ENCODE measurements at regions not wholly inside any gene's neighbourhood (a gene's known extent, or its start where the extent isn't known, plus 50 kb on each side); places are given as distances from the start of the nearest gene placed in this dataset.
"Not testable (repeated sequence)": the region's sequence is repeated elsewhere in the genome, so short reads cannot be mapped to it uniquely, and the experiment has no call there.

DNA sequence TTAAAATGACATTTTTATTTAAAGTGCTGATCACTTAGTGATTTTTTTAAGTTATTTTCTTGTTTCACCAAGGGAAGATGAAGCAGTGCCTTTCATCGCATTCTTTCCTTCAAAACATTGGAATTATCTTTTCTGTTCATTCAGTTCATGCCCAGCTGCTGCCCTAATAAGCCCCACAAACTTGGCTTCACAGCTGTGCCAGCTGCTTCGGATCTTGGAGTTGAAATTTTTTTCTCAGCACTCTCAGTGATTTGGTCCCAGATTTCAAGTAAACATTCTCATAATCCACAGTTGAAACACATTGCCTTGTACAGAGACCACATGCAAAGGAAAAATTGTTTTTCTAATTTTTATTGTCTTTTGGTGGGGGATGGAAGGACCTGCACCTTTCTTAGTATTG, 353.3 kb upstream of the LRP1B start:
- DNase-seq = peak; percentile 9

DNA sequence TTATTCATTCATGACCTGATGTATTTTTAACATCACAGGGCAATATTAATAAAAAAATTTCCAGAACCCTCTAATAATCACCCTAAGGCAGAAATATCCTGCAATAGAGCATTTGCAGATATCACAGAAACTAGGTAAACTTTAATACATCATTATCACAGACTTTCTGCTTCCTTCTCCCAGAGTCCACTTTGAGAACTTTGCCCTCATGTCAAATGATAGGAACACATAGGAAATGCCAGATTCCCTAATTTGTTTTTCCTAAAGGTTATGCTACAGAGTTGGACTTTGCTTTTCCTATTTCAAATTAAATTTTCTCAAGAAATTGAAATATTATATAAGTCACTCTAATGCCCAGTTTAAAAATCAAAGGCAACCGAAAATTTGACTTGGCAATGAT, 352.8 kb upstream of the LRP1B start:
- no peak for DNase-seq

DNA sequence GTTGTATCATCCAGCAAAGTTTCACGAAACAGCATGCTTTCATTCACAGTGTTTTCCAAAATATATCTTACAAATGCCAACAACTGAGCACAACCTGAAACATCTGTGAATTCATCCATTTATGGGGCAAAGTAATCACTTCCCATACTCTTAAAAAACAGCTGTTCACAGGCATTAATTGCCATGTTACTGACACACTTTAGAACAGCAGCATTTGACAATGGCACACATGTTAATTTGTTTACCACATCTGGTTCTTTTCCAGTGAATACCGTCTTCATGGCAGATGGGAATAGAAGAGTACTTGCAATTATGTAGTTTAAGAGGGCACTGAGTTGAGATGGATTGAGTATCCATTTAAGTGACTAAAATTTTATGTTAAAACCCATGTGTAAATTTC, 347.4 kb upstream of the LRP1B start:
- no peak for DNase-seq

DNA sequence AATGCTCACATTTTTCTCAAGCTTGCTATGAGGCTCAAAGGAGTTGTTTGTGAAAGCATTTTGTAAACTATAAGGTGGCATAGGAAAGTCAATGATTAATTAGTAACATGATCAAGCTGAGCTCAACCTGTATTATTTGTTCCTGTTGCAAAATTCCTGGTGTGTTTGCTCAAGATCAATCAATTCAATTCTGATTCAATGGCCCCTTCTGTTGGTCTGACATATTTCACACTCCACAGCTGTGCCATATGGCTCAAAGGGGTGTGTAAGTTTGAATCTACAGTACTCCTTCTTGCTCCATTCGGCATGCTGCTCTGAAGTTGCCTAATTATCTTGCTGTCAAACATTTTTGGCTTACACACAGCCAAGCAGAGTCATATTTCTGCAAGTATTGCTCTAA, 341.6 kb upstream of the LRP1B start:
- DNase-seq = no peak

DNA sequence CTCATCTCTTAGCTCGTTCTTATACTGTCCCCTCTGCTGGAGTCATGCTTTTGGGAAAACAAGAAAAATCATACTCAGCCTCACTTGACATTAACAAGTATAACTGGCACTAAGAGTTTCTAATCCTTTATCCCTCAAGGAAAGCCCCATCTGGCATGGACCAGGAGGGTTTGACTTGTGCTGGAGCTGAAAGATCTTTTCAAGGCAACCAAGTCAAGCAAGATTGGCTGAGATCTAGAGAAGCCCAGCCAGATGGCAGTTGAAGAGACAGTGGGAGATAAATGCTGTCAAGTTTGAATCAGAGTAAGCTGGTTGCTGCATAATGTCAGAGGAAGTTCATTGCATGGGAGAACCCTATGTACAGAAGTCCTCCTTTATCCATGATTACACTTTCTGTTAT, 336.5 kb upstream of the LRP1B start:
- no peak for DNase-seq

DNA sequence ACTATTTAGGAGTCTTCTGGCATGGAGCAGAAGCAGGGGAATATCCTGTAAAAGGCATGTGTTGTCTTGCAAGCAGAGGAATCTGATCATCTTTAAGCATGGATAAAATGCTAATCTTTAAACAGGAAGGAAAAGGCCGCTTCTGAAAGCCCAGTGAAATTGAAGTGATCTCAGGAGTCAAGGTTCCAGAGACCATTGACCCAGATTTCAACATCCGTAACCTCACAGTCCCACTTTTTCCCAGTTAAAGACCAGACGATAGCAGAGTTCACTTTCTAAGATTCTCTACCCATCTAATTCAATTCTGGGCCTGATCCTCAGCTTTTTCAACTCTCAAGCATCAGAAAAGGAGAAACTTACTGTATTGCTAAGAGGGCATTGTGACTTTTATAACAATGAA, 332.2 kb upstream of the LRP1B start:
- DNase-seq = no peak

DNA sequence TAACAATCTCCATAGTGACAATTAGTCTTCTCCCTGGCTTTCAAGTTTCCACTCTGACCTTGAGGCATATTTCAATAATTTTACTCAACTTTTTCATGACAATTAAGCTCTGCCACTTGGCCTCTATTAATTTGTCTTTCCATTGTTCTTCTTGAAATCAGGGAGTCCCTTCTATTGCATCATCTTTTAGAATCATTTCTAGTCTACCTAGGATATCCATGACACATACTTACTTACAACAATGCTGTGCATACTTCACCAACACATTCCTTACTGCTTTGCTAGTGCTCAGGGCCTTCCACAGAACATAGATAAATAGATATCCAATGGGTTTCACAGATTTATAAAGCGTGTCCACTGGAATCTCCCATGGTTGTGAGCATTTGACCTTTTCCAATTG, 331.5 kb upstream of the LRP1B start:
- no peak for DNase-seq

DNA sequence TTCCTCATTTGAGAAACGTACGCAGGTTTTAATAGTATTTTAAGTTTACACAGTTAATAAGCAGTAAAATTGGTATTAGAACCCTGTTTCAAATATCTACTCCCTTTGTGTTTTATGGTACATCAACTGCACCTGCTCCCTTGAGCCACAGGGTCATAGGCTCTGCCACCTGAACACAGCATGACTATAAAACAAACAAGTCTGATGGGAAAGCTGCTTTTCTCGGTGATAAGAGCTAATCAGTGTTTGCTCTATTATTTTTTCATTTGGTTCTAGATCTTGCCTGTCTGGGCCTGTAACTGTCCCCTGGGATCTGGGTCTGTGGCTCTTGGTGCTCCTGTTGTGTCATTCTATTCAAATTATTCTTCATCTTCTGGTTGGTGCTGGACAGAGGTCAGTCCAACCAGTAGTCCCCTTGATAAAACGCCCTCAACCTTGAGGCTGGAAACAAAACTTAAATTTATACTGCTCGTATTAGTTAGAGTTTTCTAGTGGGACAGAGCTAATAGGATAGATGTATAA, 314.8 kb upstream of the LRP1B start:
- DNase-seq = no peak

DNA sequence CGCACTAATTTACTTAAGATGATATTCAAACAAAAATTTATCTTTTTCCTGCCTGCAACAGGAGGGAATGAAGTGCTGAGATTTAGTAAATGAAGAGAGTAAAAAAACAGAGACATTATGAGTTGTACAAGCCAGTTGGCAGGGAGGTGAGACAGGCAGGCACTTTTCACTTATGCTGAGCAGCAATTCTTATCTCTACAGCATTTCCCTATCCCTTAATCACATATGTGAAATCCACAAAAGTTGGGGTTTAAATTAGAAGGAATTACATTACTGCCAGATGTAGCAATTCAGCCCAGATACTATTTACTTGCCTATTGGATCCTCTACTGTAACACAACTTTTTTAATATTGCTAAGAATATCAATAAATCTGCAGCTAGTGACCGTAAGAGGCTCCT, 314.2 kb upstream of the LRP1B start:
- DNase-seq = no peak

DNA sequence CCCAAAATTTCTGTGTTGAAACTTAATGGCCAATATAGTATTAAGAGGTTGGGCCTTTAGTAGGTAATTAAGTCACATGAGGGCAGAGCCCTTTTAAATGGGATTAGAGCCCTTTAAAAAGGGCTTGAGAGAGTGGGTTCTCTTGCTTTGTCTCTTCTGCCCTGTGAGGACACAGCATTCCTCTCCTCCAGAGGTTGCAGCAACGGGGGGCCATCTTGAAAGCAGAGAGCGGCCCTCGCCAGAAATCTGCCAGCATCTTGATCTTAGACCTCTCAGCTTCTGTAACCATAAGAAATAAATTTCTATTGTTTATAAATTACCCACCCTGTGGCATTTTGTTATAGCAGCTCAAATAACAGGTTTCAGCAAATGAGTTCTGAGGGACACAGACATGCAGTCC, 305.0 kb upstream of the LRP1B start:
- no peak for DNase-seq

DNA sequence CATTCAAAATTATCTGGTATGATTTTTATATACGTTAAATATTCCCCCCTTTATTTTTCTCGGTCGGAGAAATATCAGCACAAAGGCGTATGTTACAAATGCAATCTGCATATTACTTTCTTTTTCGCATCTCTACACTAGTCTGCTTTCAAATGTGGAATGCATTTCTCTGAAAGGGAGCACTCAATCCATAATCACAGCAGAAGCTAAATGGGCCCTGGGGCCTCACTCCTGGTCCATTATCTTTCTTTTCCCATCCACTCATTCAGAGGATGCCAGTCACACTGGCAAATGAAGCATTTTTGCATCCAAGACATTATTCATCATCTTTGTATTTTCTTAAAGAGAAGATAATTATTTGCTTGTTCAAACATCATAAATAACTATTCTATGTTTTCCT, 295.2 kb upstream of the LRP1B start:
- no peak for DNase-seq

DNA sequence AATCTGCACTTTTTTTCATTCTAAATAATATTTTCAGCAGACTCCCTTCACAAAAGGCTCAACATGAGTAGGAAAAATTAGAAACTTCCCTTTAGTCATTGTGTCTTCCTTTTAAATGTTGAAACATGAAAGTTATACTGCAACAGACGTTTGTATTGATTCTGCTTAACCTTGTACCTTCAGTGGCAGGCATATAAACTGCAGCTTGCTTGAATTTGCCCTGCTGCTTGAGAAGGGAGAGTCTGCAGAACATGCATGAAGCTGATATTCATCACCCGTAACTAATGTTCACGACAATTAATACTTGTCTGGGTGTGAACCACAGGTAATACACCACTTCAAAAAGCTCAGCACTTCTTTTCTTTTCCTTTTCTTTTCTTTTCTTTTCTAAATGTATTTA, 294.7 kb upstream of the LRP1B start:
- DNase-seq = no peak

DNA sequence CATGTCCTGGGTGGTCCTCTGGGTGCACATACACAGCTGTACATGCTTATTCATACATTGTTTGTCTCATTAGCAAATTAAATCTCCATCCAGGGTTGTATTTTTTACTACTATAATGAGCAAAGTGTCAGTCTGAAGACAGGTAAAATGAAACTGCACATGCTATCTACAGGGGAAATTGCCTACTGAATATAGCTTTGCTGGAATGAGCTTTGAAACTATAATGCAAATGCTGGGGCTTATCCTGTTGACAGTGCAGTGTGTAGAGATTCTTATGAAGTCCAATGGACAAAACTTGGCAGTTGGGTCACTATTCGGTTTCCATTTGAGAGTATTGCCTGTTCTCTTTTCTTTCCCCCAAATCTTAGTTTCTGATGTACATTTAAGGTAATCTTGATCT, 292.8 kb upstream of the LRP1B start:
- DNase-seq = no peak

DNA sequence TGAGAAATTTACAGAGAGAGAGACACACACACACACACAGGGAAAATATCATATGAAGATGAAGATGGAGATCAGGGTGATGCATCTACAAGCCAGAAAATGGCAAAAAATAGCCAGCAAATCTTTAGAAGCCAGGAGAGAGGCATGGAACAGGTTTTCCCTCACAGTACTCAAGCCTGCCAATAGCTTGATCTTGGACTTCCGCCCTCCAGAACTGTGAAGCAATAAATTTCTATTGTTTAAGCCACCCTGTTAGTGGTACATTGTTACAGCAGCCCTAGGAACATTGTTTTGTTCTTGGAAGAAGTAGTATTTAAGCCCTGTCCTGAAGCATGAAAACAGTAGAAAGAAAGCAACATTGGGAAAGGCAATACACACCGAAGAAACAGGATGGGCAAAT, 292.0 kb upstream of the LRP1B start:
- no peak for DNase-seq

DNA sequence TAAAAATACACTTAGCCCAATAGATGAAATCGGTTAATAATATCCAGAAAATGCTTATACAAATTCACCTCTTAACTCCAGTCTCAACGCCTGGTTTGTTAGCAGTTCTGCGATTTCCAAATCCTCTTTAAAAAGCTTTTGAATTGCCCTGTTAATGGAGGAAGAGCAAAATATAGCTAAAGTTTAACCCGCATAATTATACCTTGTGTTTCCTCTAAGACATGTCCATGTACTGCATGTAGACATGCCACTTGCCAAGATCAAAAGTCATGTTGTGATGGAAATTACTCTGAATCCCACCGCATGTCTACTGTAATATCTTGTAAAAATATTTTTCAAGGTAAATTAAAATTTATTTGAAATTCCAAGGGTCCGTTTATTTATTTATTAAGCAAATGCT, 291.2 kb upstream of the LRP1B start:
- no peak for DNase-seq

DNA sequence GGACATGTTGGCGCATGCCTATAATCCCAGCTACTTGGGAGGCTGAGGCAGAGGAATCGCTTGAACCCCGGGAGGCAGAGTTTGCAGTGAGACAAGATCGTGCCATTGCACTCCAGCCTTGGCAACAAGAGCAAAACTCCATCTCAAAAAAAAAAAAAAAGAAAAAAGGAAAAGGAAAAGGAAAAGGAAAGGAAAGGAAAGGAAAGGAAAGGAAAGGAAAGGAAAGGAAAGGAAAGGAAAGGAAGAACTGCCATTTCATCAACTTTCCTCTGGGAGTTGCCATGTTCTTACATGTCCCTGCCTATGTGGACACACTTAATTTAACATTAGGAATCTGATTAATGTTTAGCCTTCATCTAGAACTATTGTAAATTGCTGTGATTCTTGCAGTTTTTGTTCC, 287.9 kb upstream of the LRP1B start:
- DNase-seq = not testable (repeated sequence)

DNA sequence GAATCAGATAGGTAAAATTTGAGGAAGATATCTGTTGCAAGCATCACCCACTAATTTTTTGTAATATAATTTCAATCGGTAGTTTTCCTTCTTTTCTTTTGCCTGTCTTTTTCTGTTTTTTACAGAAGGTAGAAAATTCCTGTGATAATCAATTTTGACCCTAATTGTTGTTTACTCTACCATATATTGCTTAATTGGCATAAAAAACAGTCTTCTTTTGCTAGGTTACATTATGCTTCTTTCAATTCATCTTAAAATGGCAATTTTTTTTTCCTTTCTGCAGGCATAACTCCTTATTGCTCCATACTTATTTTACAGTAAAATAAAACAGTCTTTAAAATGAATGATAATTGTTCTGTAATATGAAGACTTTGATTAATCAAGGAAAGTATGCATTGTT, 286.2 kb upstream of the LRP1B start:
- DNase-seq = no peak

DNA sequence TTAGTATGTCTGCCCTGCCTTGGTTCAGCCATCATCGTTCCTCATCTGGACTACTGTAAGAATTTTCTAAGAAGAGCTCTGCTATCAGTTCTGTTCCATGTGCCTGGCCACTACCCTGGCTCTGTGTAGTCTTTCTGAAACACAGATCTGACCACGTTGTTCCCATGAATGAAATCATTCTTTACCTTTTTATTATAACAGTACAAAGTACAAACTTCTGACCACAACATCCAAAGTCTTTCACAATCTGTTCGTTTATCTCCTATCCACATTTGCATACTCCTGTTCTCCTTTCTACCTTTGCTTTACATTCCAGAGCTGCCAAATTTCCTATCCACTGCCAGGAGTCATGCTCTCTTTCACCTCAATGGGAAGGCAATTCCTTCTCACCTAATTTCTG, 284.6 kb upstream of the LRP1B start:
- DNase-seq = no peak

DNA sequence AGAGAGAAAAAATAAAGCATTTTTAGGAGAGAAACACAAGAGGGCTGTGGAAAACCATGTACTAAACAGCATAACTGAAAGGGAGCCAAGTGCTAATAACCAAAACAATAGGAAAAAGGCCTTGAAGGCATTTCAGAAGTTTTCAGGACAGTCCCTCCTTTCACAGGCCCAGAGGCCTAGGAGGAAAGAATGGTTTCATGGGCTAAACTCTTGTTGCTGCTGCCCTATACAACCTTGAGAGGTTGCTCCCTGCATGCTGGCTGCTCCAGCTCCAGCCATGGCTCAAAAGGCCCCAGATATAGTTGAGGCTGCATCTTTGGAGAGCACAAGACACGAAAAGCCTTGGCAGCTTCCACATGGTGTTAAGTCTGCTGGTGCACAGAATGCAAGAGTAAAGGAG, 267.4 kb upstream of the LRP1B start:
- DNase-seq = no peak

DNA sequence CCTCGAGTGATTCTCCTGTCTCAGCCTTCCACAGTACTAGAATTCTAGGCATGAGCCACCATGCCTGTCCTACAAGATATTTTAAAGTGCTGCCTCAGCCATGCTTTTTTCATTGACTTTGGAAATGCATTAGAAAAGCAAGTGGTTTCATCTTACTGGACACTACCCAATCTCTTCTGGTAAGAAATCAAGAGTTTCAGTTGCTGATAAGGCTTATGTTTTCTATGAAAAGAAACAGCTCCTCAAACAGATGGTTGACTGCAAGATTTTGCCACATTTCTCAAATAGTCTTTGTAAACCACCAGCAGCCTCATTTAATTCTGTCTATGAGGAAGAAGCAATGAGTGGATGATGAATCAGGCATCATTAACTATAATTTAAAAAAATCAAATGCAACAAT, 264.5 kb upstream of the LRP1B start:
- DNase-seq = no peak

DNA sequence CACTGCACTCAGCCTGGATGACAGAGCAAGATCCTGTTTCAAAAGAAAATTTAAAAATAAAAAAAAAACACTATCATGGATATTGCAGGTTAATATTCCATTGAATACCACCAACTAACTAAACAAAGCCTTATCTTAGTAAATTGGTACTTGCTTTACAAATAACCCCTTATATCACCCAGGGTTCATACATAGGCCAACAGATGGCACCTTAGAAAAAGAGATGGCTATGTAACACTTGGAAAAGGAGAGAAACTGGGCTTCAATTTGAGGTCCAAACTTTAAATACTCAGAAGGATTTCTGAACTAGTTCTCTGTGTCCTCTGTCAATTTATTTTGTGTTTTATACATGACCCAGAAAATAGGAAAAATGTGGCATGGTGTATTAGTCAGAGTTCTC, 249.6 kb upstream of the LRP1B start:
- no peak for DNase-seq

DNA sequence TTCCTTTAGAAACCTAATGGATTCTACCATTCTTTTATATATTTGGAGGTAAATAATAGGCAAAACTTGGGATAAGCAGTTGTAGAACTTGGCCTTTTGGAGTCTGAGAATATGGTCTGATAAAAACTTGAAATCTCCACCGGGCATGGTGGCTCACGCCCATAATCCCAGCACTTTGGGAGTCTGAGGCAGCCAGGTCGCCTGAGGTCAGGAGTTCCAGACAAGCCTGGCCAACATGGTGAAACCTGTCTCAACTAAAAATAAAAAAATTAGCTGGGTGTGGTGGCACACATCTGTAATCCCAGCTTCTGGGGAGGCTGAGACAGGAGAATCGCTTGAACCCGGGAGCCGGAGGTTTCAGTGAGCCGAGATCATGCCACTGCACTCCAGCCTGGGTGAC, 231.3 kb upstream of the LRP1B start:
- DNase-seq = not testable (repeated sequence)

DNA sequence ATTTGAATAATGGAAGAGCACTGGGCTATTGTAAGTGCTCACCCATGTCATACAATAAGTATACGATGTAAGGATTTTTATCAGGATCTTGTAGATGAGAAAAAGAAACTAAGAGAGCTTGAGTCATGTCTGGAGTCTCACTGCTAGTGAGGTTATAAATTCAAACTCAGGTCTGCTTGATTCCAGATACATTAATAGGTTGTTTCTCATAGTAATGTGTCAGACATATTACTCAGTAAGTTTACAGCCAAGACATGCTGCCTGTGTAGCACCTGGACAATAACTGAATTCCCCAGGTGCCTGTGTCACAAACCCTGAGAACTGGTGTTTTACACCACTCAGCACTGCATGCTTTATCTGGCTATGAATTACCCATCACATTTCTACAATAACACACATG, 216.9 kb upstream of the LRP1B start:
- DNase-seq = no peak

DNA sequence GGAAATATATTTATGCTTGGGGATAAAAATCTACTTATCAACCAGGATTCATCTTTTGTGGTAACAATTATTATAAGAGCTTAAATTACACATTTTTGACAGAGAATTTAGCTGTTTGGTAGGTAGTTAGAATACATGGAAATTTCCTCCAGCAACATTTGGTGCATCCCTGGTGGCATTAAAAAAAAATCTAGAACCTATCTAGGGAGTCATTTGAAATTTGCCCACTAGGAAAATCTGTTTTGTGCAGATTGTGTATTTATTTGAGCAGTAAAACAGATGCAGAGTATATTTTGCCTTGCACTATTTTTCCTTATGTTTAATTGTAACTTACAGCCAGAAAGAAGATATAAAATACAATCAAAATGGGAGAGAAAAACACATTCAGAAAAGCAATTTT, 208.4 kb upstream of the LRP1B start:
- DNase-seq = no peak

DNA sequence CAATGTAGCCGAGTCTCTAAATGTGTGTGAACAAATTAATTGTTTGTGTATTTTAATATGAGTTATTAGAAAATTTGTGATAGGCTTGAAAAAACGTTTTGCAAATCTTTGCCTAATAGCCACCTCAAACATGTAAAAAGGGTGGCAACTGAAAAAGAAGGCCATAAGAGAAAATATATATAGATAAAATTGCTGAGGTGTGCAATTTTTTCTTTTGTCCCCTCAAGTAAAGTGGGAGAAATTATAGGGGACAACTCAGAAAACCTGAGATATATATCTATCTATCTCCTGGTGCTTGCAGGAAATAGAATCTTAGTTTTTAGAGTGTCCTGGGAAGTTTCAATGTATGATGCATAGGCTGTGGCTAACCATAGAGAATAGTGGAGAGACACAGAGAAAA, 201.4 kb upstream of the LRP1B start:
- DNase-seq = no peak

Measured in muscle of arm (tissue), 1 donor.